GM12878 (cell line): ENCODE measurements at regions not wholly inside any gene's neighbourhood (a gene's known extent, or its start where the extent isn't known, plus 50 kb on each side); places are given as distances from the start of the nearest gene placed in this dataset.

Experiments
- ATAC-seq: fragments of 200-7000 bp; cut with Tn5 transposase; 3 replicates; pipeline ENCODE4 v1.9.1; 2020; ENCODE audit warnings: mild to moderate bottlenecking, moderate library complexity
- BruUV-seq: library from RNA; stranded (reverse); fragments of 400-500 nt; replicated peaks from 2 replicates; lab custom pipeline; 2021; lab: Mats Ljungman, UMichigan
- CTCF ChIA-PET: fragments of 300-600 bp; sonication (Branson Sonifier 250); formaldehyde crosslinking; extraction: SDS; loops from one replicate; lab custom pipeline; 2021; ENCODE audit warnings: inconsistent platforms; lab: Yijun Ruan, JAX
- POLR2A ChIA-PET: fragments of 350-600 bp; formaldehyde crosslinking; extraction: SDS; loops from one replicate; lab custom pipeline; 2021; ENCODE audit warnings: inconsistent platforms; lab: Charles Lee
- RAD21 ChIA-PET: fragments of 300-600 bp; sonication (Branson Sonifier 250); formaldehyde crosslinking; loops from one replicate; lab custom pipeline; 2023; ENCODE audit warnings: antibody characterized with exemption; ENCODE audit not compliant: unreplicated experiment; lab: Charles Lee
- SMC1A ChIA-PET: fragments of 300-600 bp; sonication (Branson Sonifier 250); formaldehyde crosslinking; loops from one replicate; lab custom pipeline; 2023; ENCODE audit not compliant: unreplicated experiment, uncharacterized antibody; lab: Charles Lee
- DNase-seq: peaks from one replicate; pipeline ENCODE4 v3.0.0-alpha.2; 2011; ENCODE audit warnings: low read depth, low spot score
- FAIRE-seq: peaks from 3 replicates; lab custom pipeline; 2011; peaks lifted over from hg19 to GRCh38; lab: Jason Lieb, UNC
- H2AFZ ChIP-seq: 2 replicates; pipeline ENCODE4 v1.6.0; 2011; ENCODE audit warnings: low read depth, low read length, control low read depth; ENCODE audit not compliant: control insufficient read depth
- H3K27ac ChIP-seq: 2 replicates; pipeline ENCODE4 v1.5.1; 2011; ENCODE audit warnings: control low read depth; ENCODE audit not compliant: control insufficient read depth, insufficient read depth
- H3K27me3 ChIP-seq, 2 experiments: replicated peaks in 1 of 2; 2 replicates each; pipeline versions ENCODE4 v1.6.0 to v1.6.1; 2011; ENCODE audit warnings: low read length in 1 of 2; ENCODE audit not compliant: control insufficient read depth in 2 of 2, insufficient read depth in 2 of 2
- H3K36me3 ChIP-seq, 2 experiments: 2 replicates each; pipeline ENCODE4 v1.5.1; 2011; ENCODE audit warnings: low read length in 1 of 2; ENCODE audit not compliant: control insufficient read depth in 2 of 2, insufficient read depth in 2 of 2
- H3K4me1 ChIP-seq: 2 replicates; pipeline ENCODE4 v1.6.1; 2011; ENCODE audit warnings: mild to moderate bottlenecking, low read length, moderate library complexity, mixed read lengths; ENCODE audit not compliant: control insufficient read depth, insufficient read depth
- H3K4me2 ChIP-seq: 2 replicates; pipeline ENCODE4 v1.6.0; 2011; ENCODE audit warnings: control low read depth; ENCODE audit not compliant: control insufficient read depth, insufficient read depth
- H3K4me3 ChIP-seq: fragments of 200-600 bp; sonication (generic); 2 replicates; pipeline ENCODE4 v1.5.1; 2016
- H3K79me2 ChIP-seq: 2 replicates; pipeline ENCODE4 v1.6.0; 2011; ENCODE audit warnings: low read length; ENCODE audit not compliant: control insufficient read depth, insufficient read depth
- H3K9ac ChIP-seq: 2 replicates; pipeline ENCODE4 v1.8.0; 2011; ENCODE audit warnings: low read length, control low read depth, mixed read lengths; ENCODE audit not compliant: control insufficient read depth, insufficient read depth
- H3K9me3 ChIP-seq: replicated peaks from 3 replicates; pipeline ENCODE4 v1.5.1; 2011; ENCODE audit warnings: mild to moderate bottlenecking, low read length; ENCODE audit not compliant: control insufficient read depth, insufficient read depth
- H4K20me1 ChIP-seq: 2 replicates; pipeline ENCODE4 v1.6.0; 2011; ENCODE audit not compliant: control insufficient read depth, insufficient read depth
- CEBPB ChIP-seq, 2 experiments: fragments of 150-350 bp in 1 of 2; IDR thresholded peaks; 2 replicates each; pipeline ENCODE4 v1.6.1; 2012 to 2014; ENCODE audit warnings: low read depth in 2 of 2, low read length in 2 of 2, borderline replicate concordance in 1 of 2, inconsistent platforms in 1 of 2
- CHD1 ChIP-seq: IDR thresholded peaks from 2 replicates; pipeline ENCODE4 v1.6.1; 2012; ENCODE audit warnings: low read depth, low read length, improper control_type of control experiment
- EZH2 ChIP-seq: IDR thresholded peaks from 2 replicates; pipeline ENCODE4 v1.6.1; 2012; ENCODE audit warnings: low read depth, mild to moderate bottlenecking, control low read depth, inconsistent platforms, low read length, borderline replicate concordance; ENCODE audit not compliant: control insufficient read depth
- IKZF2 ChIP-seq, 2 experiments: fragments of 450-650 bp; IDR thresholded peaks; 2 replicates each; pipeline ENCODE4 v1.6.1; 2017; ENCODE audit warnings: mild to moderate bottlenecking in 2 of 2, moderate library complexity in 2 of 2
- MYB ChIP-seq: fragments of 150-350 bp; IDR thresholded peaks from 2 replicates; pipeline ENCODE4 v1.6.1; 2014; ENCODE audit warnings: mild to moderate bottlenecking, low read depth, low read length, borderline replicate concordance
- NFIC ChIP-seq: IDR thresholded peaks from 2 replicates; pipeline ENCODE4 v1.6.1; 2012; ENCODE audit warnings: low read depth, mild to moderate bottlenecking, inconsistent platforms, low read length, moderate library complexity
- NFXL1 ChIP-seq: fragments of 450-650 bp; IDR thresholded peaks from 2 replicates; pipeline ENCODE4 v1.6.1; 2017; ENCODE audit warnings: antibody characterized with exemption, mild to moderate bottlenecking, borderline replicate concordance
- POU2F2 ChIP-seq: IDR thresholded peaks from 3 replicates; pipeline ENCODE4 v1.6.1; 2011; ENCODE audit warnings: low read depth, mild to moderate bottlenecking, low read length, borderline replicate concordance
- REST ChIP-seq: IDR thresholded peaks from 2 replicates; pipeline ENCODE4 v1.6.1; 2012; ENCODE audit warnings: mild to moderate bottlenecking, low read depth, low read length
- SMAD5 ChIP-seq: IDR thresholded peaks from 2 replicates; pipeline ENCODE4 v1.6.1; 2016; ENCODE audit warnings: antibody characterized with exemption, low read depth
- WRNIP1 ChIP-seq: IDR thresholded peaks from 2 replicates; pipeline ENCODE4 v1.6.1; 2011; ENCODE audit warnings: low read depth, low read length, improper control_type of control experiment, borderline replicate concordance
- YY1 ChIP-seq: IDR thresholded peaks from 2 replicates; pipeline ENCODE4 v1.6.1; 2011; ENCODE audit warnings: low read depth, mild to moderate bottlenecking, low read length
- ZNF274 ChIP-seq: IDR thresholded peaks from one replicate; pipeline ENCODE4 v1.8.0; 2011; ENCODE audit not compliant: insufficient read length, insufficient read depth
- whole genome bisulfite sequencing: methylation state at CpG from one replicate; pipeline ENCODE4 v1.1.6; 2016; ENCODE audit warnings: low lambda C conversion rate; ENCODE audit not compliant: insufficient replicate concordance, insufficient coverage; ENCODE audit errors: missing lambda C conversion rate; 5-methylcytosine and 5-hydroxymethylcytosine counted together
- in situ Hi-C: fragments of 300-500 bp; cut with MboI; formaldehyde crosslinking; loops from 9 replicates; pipeline ENCODE4 v1.14.3; 2018; ENCODE audit warnings: mixed read lengths
- intact Hi-C: fragments of 100-400 bp; cut with micrococcal nuclease; formaldehyde crosslinking; loops from one replicate; pipeline ENCODE4 v1.14.2; 2022; ENCODE audit not compliant: unreplicated experiment
- TF ChIP-seq, protein P1 (sequence below): IDR thresholded peaks from 2 replicates; pipeline ENCODE4 v1.6.1; 2012; ENCODE audit warnings: low read depth, low read length, improper control_type of control experiment
- TF ChIP-seq, protein P2 (sequence below): fragments of 450-650 bp; conservative IDR thresholded peaks from 2 replicates; pipeline ENCODE4 v1.6.1; 2017; ENCODE audit warnings: mild to moderate bottlenecking, moderate library complexity

GRCh38 chr21:16071092-16071491 lies 341.3 kb downstream of the USP25 start (continued):
- TF ChIP-seq WRNIP1 (no peak), EZH2 (no peak), CEBPB (IDR thresholded peaks at IDR 0.05; ENCODE audit: borderline replicate concordance in 1 of 2, low read depth in 2 of 2, low read length in 2 of 2) (no peak), REST (no peak), CHD1 (no peak), IKZF2 (IDR thresholded peaks at IDR 0.05) (no peak), NFXL1 (no peak), MYB (no peak), ZNF274 (no peak)

DNA sequence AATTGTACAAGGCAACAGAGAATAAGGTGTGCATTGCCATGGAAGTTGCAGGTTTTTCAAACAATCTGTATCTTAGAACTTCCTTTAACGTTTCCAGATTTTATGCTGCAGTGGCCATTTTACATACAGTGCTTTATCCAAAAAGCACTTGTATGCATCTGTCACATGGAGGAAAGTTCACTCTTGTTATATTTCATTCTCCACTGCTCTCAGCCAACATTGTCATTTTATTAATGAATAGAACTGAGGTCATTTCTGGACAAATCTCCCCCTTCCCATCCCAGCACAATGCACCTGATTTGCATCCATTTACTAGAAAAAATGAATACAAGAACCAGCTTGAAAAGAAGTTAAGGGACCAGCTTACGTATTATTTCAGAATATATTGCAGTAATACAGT lies 342.0 kb downstream of the USP25 start:
- TF ChIP-seq, protein P1, sequence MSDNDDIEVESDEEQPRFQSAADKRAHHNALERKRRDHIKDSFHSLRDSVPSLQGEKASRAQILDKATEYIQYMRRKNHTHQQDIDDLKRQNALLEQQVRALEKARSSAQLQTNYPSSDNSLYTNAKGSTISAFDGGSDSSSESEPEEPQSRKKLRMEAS: no peak
- TF ChIP-seq, protein P2, sequence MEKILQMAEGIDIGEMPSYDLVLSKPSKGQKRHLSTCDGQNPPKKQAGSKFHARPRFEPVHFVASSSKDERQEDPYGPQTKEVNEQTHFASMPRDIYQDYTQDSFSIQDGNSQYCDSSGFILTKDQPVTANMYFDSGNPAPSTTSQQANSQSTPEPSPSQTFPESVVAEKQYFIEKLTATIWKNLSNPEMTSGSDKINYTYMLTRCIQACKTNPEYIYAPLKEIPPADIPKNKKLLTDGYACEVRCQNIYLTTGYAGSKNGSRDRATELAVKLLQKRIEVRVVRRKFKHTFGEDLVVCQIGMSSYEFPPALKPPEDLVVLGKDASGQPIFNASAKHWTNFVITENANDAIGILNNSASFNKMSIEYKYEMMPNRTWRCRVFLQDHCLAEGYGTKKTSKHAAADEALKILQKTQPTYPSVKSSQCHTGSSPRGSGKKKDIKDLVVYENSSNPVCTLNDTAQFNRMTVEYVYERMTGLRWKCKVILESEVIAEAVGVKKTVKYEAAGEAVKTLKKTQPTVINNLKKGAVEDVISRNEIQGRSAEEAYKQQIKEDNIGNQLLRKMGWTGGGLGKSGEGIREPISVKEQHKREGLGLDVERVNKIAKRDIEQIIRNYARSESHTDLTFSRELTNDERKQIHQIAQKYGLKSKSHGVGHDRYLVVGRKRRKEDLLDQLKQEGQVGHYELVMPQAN: no peak
- TF ChIP-seq NFIC: no peak
- TF ChIP-seq POU2F2: no peak
- no peak for TF ChIP-seq SMAD5
- no peak for TF ChIP-seq YY1
- ChIA-PET SMC1A (no interaction called here), POLR2A (no interaction called here), RAD21 (no interaction called here), CTCF (interaction anchor here (1.3 kb wide), 1 partner anchor 10 kb away, joined by 3 read pairs; no protein-coding TSS in a partner anchor)
- H3K9ac ChIP-seq: no peak overlapping the region
- no peak overlapping the region for H2AFZ ChIP-seq
- H3K79me2 ChIP-seq: no peaks in the 10 kb centered on the region
- H4K20me1 ChIP-seq: no peaks in the 10 kb centered on the region
- H3K9me3 ChIP-seq: no peaks in the 10 kb centered on the region
- no peak overlapping the region for H3K4me3 ChIP-seq
- no peak for FAIRE-seq
- no peak overlapping the region for H3K27ac ChIP-seq
- H3K4me1 ChIP-seq: no peaks in the 10 kb centered on the region
- ATAC-seq: no peak
- no peaks in the 10 kb centered on the region for H3K27me3 ChIP-seq
- no peak overlapping the region for H3K4me2 ChIP-seq
- DNase-seq: no peak
- WGBS: 6% methylated on average over 2 of the region's 2 CpGs
- no TSS peak for BruUV-seq
- in situ Hi-C loops (no loop called here), intact Hi-C loops (no loop called here)
- H3K36me3 ChIP-seq: no peaks in the 10 kb centered on the region
